ENCODE measurements at regions not wholly inside any gene's neighbourhood (a gene's known extent, or its start where the extent isn't known, plus 50 kb on each side); places are given as distances from the start of the nearest gene placed in this dataset.

GRCh38 chr2:144041612-144042011 lies 478.3 kb downstream of the ZEB2 start:
- in situ Hi-C loops (cut with HindIII; ENCODE audit: low pct_unique_long_range_greater_than_20kb, low sequenced_read_pairs), result no loop called here
- no peak for DNase-seq (ENCODE audit: low read depth in 1 of 2, low spot score in 1 of 2)
- no peak for TF ChIP-seq JUND (IDR thresholded peaks at IDR 0.05; ENCODE audit: low read depth)

GRCh38 chr2:144040834-144041233 lies 479.1 kb downstream of the ZEB2 start:
- DNase-seq (ENCODE audit: low read depth in 1 of 2, low spot score in 1 of 2), result no peak
- in situ Hi-C loops (cut with HindIII; ENCODE audit: low pct_unique_long_range_greater_than_20kb, low sequenced_read_pairs), result no loop called here
- no peak for TF ChIP-seq JUND (IDR thresholded peaks at IDR 0.05; ENCODE audit: low read depth)

- in situ Hi-C loops (cut with HindIII; ENCODE audit: low pct_unique_long_range_greater_than_20kb, low sequenced_read_pairs), result no loop called here
- TF ChIP-seq JUND (IDR thresholded peaks at IDR 0.05; ENCODE audit: low read depth), result no peak
- DNase-seq (ENCODE audit: low read depth in 1 of 2, low spot score in 1 of 2), result no peak
These were observed 487.4 kb downstream of the ZEB2 start for GRCh38 chr2:144032566-144032965.

GRCh38 chr2:144030791-144031190 lies 489.1 kb downstream of the ZEB2 start:
- DNase-seq (ENCODE audit: low read depth in 1 of 2, low spot score in 1 of 2), result no peak
- TF ChIP-seq JUND (IDR thresholded peaks at IDR 0.05; ENCODE audit: low read depth), result no peak
- in situ Hi-C loops (cut with HindIII; ENCODE audit: low pct_unique_long_range_greater_than_20kb, low sequenced_read_pairs), result no loop called here

GRCh38 chr2:144027593-144027992 lies 492.3 kb downstream of the ZEB2 start:
- no peak for TF ChIP-seq JUND (IDR thresholded peaks at IDR 0.05; ENCODE audit: low read depth)
- in situ Hi-C loops (cut with HindIII; ENCODE audit: low pct_unique_long_range_greater_than_20kb, low sequenced_read_pairs), result no loop called here
- no peak for DNase-seq (ENCODE audit: low read depth in 1 of 2, low spot score in 1 of 2)

GRCh38 chr2:144026753-144027152 lies 493.2 kb downstream of the ZEB2 start:
- no peak for DNase-seq (ENCODE audit: low read depth in 1 of 2, low spot score in 1 of 2)
- in situ Hi-C loops (cut with HindIII; ENCODE audit: low pct_unique_long_range_greater_than_20kb, low sequenced_read_pairs), result no loop called here
- TF ChIP-seq JUND (IDR thresholded peaks at IDR 0.05; ENCODE audit: low read depth), result no peak

GRCh38 chr2:144020047-144020446 lies 499.9 kb downstream of the ZEB2 start:
- in situ Hi-C loops (cut with HindIII; ENCODE audit: low pct_unique_long_range_greater_than_20kb, low sequenced_read_pairs), result no loop called here
- no peak for TF ChIP-seq JUND (IDR thresholded peaks at IDR 0.05; ENCODE audit: low read depth)
- no peak for DNase-seq (ENCODE audit: low read depth in 1 of 2, low spot score in 1 of 2)

- no peak for TF ChIP-seq JUND (IDR thresholded peaks at IDR 0.05; ENCODE audit: low read depth)
- no peak for DNase-seq (ENCODE audit: low read depth in 1 of 2, low spot score in 1 of 2)
- in situ Hi-C loops (cut with HindIII; ENCODE audit: low pct_unique_long_range_greater_than_20kb, low sequenced_read_pairs), result no loop called here
These were observed 504.2 kb downstream of the ZEB2 start for GRCh38 chr2:144015655-144016245.

- in situ Hi-C loops (cut with HindIII; ENCODE audit: low pct_unique_long_range_greater_than_20kb, low sequenced_read_pairs), result no loop called here
- no peak for TF ChIP-seq JUND (IDR thresholded peaks at IDR 0.05; ENCODE audit: low read depth)
These were observed 504.9 kb downstream of the ZEB2 start for GRCh38 chr2:144015036-144015435.

GRCh38 chr2:144014103-144014502 lies 505.8 kb downstream of the ZEB2 start:
- no peak for TF ChIP-seq JUND (IDR thresholded peaks at IDR 0.05; ENCODE audit: low read depth)
- in situ Hi-C loops (cut with HindIII; ENCODE audit: low pct_unique_long_range_greater_than_20kb, low sequenced_read_pairs), result no loop called here
- no peak for DNase-seq (ENCODE audit: low read depth in 1 of 2, low spot score in 1 of 2)

More at GRCh38 chr2:144015036-144015435, 504.9 kb downstream of the ZEB2 start:
- DNase-seq (ENCODE audit: low read depth in 1 of 2, low spot score in 1 of 2), result peak in 1 of 2 experiments; percentile 10

GRCh38 chr2:144012304-144012703 lies 507.6 kb downstream of the ZEB2 start:
- no peak for TF ChIP-seq JUND (IDR thresholded peaks at IDR 0.05; ENCODE audit: low read depth)
- no peak for DNase-seq (ENCODE audit: low read depth in 1 of 2, low spot score in 1 of 2)
- in situ Hi-C loops (cut with HindIII; ENCODE audit: low pct_unique_long_range_greater_than_20kb, low sequenced_read_pairs), result no loop called here

- DNase-seq (ENCODE audit: low read depth in 1 of 2, low spot score in 1 of 2), result no peak
- TF ChIP-seq JUND (IDR thresholded peaks at IDR 0.05; ENCODE audit: low read depth), result no peak
- in situ Hi-C loops (cut with HindIII; ENCODE audit: low pct_unique_long_range_greater_than_20kb, low sequenced_read_pairs), result no loop called here
These were observed 508.4 kb downstream of the ZEB2 start for GRCh38 chr2:144011553-144011952.

GRCh38 chr2:144011098-144011497 lies 508.8 kb downstream of the ZEB2 start:
- DNase-seq (ENCODE audit: low read depth in 1 of 2, low spot score in 1 of 2), result no peak
- in situ Hi-C loops (cut with HindIII; ENCODE audit: low pct_unique_long_range_greater_than_20kb, low sequenced_read_pairs), result no loop called here
- no peak for TF ChIP-seq JUND (IDR thresholded peaks at IDR 0.05; ENCODE audit: low read depth)
